Activated CD8-positive, alpha-beta memory T cell treated with anti-CD3 and anti-CD28 coated beads, Interleukin-2, amount 50 U/mL, for 1 hour (primary cell): ENCODE measurements at regions not wholly inside any gene's neighbourhood (a gene's known extent, or its start where the extent isn't known, plus 50 kb on each side); places are given as distances from the start of the nearest gene placed in this dataset.

ENCODE experiments used
- DNase-seq: peaks from one replicate; pipeline ENCODE4 v3.0.0-alpha.2; 2020; ENCODE audit errors: extremely low read depth

DNA sequence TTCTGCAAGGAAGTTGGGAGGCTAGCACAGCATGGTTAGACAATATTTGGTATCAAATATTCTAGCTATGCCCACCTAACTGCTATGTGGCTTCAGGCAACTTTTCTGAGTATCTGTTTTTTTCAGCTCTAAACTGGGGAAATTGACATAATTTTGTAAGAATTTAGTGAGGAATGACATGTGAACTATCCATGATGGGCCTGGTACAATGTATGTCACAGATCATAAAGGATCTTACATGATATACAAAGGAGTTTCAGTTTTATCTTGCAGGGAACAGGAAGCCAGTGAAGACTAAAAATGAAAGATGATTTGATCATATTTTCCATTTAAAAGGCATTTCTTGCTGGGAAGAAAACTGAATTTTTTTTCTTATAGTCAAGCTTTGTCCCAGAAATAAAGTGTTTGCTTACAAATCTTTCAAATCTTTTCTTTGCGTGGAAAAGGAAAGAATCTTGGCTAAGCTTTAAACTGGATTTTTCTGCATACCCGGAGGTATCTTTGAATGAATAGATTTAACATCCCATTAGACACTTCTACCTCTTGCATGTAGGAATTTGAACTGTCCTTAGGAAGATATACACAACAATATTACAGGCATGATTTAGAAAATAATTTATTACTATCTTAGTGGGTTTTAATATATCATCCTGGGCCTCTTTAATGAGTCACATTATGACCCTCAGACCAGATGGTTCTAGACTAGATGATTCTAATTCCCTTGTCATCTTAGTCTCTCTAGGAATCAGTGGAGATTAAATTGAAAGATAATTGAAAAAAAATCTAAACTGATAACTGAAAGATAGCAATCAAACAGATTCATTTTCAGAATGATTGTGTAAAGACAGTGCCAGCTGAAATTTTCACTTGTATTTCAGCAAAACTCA is 436.0 kb upstream of the THBS1 start:
- no peak for DNase-seq

GRCh38 chr15:39145854-39146625 is 434.8 kb upstream of the THBS1 start:
- DNase-seq, result no peak

GRCh38 chr15:39149636-39150150 is 431.2 kb upstream of the THBS1 start:
- DNase-seq, result no peak

- DNase-seq, result no peak
These were observed 429.3 kb upstream of the THBS1 start for GRCh38 chr15:39151545-39151944.

GRCh38 chr15:39153058-39153714 is 427.7 kb upstream of the THBS1 start:
- DNase-seq, result no peak

- DNase-seq, result no peak
These were observed 427.2 kb upstream of the THBS1 start for GRCh38 chr15:39153716-39154115.

GRCh38 chr15:39154227-39154638 is 426.6 kb upstream of the THBS1 start:
- DNase-seq, result no peak

DNA sequence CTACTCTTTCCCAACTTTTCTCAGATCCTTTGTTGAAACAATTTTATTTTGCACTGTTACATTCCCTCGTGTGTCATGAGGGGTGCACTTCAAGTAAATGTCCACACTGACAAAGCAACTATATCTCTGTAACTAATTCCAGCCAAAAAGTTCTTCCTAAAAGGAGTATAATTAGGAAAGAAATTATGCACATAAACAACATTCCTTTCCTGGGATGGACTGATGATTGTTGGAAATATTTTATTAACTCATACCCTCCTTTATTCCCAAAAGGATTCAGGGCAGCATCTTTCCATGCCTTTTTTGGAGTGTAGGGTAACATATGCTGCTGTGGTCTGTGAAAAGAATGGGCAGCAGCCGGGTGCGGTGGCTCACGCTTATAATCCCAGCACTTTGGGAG is 426.1 kb upstream of the THBS1 start:
- DNase-seq, result no peak

- DNase-seq, result no peak
These were observed 424.7 kb upstream of the THBS1 start for GRCh38 chr15:39156166-39156565.

DNA sequence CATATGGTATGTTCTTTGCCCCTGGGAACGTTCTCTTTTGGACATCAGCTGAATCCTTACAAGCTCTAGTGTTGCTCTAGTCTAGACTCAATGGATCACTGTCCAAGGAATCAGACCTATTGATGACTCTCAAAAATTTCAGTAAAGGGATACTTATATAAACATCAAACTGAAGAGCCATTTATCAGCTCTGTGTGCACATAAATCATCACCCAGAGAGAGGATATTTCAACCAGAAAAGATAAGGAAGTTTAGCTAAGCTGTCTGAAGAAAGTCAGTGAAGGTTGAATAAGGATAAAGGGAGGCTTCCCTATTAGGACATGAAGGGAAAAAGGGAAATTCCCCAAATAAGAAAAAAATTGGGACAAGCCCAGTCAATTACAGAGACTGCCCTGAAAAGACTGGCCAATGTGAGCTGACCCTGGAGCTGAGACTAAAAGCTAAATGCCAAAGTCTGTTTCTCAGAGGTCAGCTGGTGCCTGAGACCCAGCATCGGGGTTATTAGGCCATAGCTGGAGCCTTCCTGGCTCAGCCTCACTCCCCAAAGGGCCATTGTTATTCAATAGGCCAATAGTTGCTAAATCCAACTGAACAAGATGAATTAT is 424.1 kb upstream of the THBS1 start:
- DNase-seq, result no peak

- no peak for DNase-seq
These were observed 423.0 kb upstream of the THBS1 start for GRCh38 chr15:39157882-39158281.

- DNase-seq, result no peak
These were observed 421.0 kb upstream of the THBS1 start for GRCh38 chr15:39159833-39160232.

DNA sequence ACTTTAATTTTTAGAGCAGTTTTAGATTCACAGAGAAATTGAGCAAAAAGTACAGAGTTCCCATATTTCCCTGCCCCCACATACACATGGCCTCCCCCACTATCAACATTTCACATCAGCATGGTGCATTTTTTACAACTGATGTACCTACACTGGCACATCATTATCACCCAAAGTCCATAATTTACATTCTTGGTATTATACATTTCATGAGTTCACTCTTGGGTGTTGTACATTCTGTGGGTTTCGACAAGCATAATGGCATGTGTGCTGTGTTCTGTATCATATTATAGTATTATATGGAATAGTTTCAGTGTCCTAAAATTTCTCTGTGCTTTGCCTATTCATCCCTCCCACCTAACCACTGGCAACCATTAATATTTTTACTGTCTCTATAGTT is 419.8 kb upstream of the THBS1 start:
- DNase-seq, result no peak

DNA sequence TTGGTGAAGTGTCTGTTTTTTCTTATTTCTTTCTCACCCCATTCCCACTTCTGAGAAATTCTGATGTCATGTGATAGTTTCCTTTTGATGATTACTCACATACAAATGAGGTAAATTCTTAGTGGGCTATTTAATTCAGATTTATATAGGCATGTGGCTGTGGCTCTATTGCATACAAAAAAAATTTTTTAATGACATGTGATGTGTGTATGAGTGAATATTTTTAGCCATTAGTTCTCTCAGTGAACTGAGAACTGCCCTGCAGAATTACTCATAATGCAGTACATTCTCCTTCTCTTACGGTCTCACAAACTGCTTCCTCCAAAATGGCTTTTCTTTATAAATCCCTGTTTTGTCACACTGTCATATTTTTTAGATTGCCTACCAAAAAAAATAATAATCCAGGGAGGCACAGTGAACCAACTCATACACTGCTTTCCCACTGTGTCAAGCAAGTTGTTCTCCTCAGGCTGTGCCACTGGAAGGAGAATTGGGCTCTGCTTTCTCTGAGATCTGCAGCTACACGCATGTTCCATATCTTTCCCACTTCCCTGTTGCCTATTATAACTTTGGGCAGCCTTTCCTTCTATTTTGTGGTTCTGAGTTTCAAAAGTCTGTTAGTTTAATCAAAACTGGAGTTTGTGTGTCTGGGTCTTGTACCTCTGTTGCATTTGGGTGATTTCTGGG is 415.7 kb upstream of the THBS1 start:
- no peak for DNase-seq

DNA sequence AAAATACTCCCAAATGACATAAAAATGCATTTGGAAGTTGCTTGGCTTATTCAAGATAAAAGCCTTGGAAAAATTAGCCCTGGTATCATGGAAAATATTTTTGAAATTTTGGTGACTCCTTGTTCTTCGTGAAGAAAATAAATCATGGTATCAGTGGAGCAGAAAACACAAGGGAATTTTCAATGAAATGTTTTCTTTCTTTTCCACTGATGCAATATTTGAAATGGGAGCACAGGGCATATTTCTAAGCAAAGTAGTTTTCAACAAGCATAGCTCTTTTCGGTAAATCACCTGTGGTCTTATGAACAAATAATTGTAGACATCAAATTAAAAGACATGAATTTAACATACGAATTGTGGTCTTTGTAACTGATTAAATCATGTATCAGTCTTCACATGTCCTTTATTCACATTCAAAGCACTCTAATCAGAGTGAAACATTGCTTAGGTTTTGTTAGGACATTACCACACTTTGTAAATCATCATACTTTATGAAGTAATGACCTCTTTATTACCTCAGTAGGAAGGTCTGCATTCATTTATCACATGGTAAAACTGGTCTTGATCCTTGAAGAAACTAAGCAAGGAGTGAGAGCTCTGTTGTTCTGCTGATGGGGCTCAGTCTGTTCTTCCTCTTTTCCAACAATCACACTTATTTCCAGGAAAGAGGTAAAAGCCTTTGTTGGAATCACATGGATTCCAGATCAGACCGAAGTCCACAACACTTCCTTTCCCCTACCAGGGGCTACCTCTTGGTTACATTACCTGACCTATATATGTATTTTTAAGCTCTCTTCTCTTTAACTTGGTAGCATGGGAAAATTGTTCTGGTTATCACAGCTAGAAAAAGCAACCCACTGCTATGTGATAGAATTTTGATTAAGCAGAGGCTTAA is 413.5 kb upstream of the THBS1 start:
- DNase-seq, result no peak

DNA sequence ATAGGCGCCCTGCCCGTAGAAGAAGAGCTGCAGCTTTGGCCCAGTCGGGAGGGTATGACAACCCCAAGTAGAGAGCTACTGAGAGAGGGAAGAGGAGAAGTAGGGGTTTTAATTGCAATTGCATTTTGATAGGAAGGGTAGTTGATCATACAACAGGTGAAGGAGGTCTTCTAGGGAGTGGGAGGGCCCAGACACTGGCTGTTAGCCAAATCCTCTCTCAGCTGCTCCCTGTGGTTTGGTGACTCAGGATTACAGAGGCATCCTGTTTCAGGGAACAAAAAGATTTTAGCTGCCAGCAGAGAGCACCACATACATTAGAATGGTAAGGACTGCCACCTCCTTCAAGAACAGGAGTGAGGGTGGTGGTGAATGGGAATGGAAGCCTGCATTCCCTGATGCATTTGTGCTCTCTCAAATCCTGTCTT is 408.9 kb upstream of the THBS1 start:
- no peak for DNase-seq

- DNase-seq, result no peak
These were observed 408.2 kb upstream of the THBS1 start for GRCh38 chr15:39172380-39173281.

- no peak for DNase-seq
These were observed 407.5 kb upstream of the THBS1 start for GRCh38 chr15:39173426-39173825.

DNA sequence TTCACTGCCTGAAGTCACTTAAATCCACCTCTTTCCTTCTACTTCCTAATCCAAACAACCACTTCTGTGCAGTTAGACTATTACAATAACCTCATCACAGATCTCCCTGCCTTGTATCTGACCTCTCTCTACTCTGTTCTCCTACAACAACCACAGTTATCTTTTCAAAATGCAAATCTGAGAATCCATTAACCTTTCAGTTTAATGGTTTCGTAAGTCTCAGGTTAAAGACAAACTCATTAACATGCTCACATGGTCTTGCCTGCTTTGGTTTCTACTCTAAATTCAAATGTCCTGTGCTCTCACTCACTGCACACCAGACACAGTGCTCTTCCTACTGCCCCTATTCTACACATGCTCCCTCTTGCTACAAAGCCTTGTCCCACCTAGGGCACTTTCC is 406.5 kb upstream of the THBS1 start:
- no peak for DNase-seq
